ENCODE measurements at regions not wholly inside any gene's neighbourhood (a gene's known extent, or its start where the extent isn't known, plus 50 kb on each side); places are given as distances from the start of the nearest gene placed in this dataset.

DNA sequence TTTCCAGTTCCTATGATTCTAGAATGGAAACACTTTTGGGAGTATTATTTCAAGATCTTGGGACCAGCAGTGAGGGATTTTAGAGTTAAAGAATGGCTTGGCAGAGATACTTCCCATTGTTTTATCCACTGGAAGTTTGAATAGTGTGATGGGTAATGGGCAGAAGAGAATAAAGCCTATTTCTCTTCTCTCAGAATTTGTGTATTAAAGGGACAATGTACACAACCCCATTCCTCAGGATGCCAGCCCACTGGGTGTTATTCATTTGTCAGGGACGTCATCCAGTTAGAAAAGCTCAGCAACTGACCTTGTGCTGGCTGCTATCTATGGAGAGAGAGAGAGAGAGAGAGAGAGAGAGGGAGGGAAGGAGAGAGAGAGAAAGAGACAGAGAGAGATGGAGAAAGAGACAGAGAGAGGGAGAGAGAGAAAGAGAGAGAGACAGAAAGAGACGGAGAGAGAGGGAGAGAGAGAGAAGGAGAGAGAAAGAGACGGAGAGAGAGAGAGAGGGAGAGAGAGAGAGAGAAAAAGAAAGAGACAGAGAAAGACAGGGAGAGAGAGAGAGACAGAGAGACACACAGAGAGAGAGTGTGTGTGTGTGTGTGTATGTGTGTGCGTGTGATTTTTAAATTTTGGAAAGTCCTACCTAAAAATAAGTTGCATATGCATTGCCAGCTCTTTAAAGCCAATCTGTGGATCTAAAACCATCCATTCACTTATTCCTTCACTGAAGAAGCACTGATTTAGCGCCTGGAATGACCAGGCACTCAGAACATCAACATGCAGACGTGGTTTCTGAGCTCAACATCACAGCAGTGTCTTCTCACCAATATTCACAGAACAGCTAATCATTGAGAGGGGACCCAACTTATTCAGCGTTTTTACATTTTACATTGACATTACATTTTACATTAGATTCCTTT lies 388.8 kb downstream of the THBS2 start:
- 62 to 69% methylated on average over 7 of the region's 7 CpGs for WGBS, 2 donors
- Histone ChIP-seq H3K4me3 (no peak overlapping the region), H3K36me3 (replicated peaks in 1 of 2; ENCODE audit: insufficient read depth in 1 of 2, low read depth in 2 of 2) (no peaks in the 10 kb centered on the region), H3K9me3 (no peaks in the 10 kb centered on the region), H3K27ac (no peak overlapping the region), H3K4me1 (no peaks in the 10 kb centered on the region), H3K27me3 (no peaks in the 10 kb centered on the region)
- ATAC-seq = no peak
- intact Hi-C loops (cut with DNase I) = no loop called here
- TF ChIP-seq POLR2A (IDR thresholded peaks at IDR 0.05) = no peak
- TF ChIP-seq, protein P1, sequence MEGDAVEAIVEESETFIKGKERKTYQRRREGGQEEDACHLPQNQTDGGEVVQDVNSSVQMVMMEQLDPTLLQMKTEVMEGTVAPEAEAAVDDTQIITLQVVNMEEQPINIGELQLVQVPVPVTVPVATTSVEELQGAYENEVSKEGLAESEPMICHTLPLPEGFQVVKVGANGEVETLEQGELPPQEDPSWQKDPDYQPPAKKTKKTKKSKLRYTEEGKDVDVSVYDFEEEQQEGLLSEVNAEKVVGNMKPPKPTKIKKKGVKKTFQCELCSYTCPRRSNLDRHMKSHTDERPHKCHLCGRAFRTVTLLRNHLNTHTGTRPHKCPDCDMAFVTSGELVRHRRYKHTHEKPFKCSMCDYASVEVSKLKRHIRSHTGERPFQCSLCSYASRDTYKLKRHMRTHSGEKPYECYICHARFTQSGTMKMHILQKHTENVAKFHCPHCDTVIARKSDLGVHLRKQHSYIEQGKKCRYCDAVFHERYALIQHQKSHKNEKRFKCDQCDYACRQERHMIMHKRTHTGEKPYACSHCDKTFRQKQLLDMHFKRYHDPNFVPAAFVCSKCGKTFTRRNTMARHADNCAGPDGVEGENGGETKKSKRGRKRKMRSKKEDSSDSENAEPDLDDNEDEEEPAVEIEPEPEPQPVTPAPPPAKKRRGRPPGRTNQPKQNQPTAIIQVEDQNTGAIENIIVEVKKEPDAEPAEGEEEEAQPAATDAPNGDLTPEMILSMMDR (IDR thresholded peaks at IDR 0.05) = no peak
- DNase-seq = no peak

DNA sequence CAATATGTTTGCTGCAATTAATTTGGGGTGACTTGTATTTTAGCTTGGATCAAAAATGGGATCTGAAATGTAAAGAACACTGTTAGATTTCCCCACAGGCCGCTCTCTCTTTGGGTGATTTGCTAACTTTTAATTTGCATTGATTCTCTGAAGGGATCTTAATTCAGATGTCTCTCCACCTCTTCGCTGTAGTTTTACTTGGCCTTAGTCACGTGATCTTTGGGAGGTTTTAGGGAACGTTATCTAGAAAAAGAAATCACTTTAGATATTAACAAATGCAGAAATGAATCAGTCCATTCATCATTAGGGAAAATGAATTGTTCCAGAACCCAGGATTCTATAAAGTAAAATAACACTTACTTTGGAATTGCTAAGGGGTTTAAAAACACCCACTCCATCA lies 390.2 kb downstream of the THBS2 start:
- Histone ChIP-seq H3K9me3 (no peaks in the 10 kb centered on the region), H3K4me1 (no peaks in the 10 kb centered on the region), H3K27me3 (no peaks in the 10 kb centered on the region), H3K27ac (no peak overlapping the region), H3K36me3 (replicated peaks in 1 of 2; ENCODE audit: insufficient read depth in 1 of 2, low read depth in 2 of 2) (no peaks in the 10 kb centered on the region), H3K4me3 (no peak overlapping the region)
- intact Hi-C loops (cut with DNase I) = no loop called here
- DNase-seq (no peak), ATAC-seq (no peak)
- TF ChIP-seq, protein P1 (IDR thresholded peaks at IDR 0.05) = no peak
- TF ChIP-seq POLR2A (IDR thresholded peaks at IDR 0.05) = no peak
- WGBS, 2 donors = 76 to 77% methylated on average over 4 of the region's 4 CpGs

DNA sequence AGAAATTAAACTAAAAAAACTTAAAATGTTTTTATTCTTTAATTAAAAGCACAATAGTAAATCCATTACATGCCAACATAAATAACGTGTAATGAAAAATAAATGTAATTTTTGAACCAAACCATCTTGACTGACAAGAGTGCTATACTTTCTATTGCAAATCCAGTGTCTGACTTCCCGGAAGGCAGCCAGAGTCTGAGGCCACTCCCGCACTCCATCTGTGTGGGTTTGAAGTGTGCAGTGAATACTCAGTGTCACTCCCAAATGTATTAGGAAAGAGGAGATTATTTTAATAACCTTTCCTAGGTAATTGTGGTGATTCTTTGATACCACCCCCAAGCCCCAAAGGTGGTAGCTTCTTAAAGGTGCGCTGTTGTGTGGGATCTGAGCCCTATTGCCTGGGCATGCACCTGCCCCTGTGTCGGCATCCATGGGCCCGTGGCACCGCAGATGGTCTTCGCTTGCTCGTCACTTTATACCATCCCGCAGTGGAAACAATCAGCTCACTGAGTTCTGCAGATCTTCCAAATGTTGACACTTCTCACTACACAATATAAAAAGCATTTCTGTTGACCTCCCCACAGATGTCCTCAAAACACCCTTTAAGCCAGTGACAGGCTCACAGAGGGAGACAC lies 391.2 kb downstream of the THBS2 start:
- no peaks in the 10 kb centered on the region for H3K27me3 ChIP-seq
- H3K4me1 ChIP-seq = no peaks in the 10 kb centered on the region
- ATAC-seq (no peak), DNase-seq (no peak)
- H3K9me3 ChIP-seq = no peaks in the 10 kb centered on the region
- H3K36me3 ChIP-seq (replicated peaks in 1 of 2; ENCODE audit: insufficient read depth in 1 of 2, low read depth in 2 of 2) = no peaks in the 10 kb centered on the region
- TF ChIP-seq, protein P1 (IDR thresholded peaks at IDR 0.05) = no peak
- no peak overlapping the region for H3K4me3 ChIP-seq
- intact Hi-C loops (cut with DNase I) = no loop called here
- WGBS, 2 donors = 93 to 94% methylated on average over 10 of the region's 10 CpGs
- H3K27ac ChIP-seq = no peak overlapping the region

DNA sequence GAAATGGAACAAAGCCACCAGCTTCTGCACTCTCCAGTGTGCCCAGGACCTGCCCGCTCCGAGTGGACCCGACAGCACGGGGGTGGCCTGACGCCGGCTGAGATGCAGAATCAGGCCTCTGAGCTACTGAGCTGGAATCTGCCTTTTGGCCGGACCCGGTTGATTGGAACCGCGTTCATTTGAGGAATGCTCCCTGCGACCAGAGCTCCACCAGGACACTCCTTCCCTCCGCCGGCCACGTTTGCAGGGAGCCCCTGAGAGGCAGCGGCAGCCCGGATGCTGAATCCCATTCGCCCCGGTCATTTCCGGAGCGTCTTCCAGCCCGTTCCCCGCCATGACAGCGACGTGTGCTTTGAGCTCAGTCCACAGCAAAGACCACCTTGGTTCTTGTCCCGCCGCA lies 392.7 kb downstream of the THBS2 start:
- Histone ChIP-seq H3K27me3 (no peaks in the 10 kb centered on the region), H3K9me3 (no peaks in the 10 kb centered on the region), H3K4me1 (no peaks in the 10 kb centered on the region), H3K4me3 (no peak overlapping the region), H3K27ac (no peak overlapping the region), H3K36me3 (replicated peaks in 1 of 2; ENCODE audit: insufficient read depth in 1 of 2, low read depth in 2 of 2) (no peaks in the 10 kb centered on the region)
- intact Hi-C loops (cut with DNase I) = no loop called here
- no peak for TF ChIP-seq POLR2A (IDR thresholded peaks at IDR 0.05)
- TF ChIP-seq, protein P1 (IDR thresholded peaks at IDR 0.05) = no peak
- DNase-seq (no peak), ATAC-seq (no peak)
- 83 to 88% methylated on average over 26 of the region's 26 CpGs for WGBS, 2 donors

Measured in body of pancreas (tissue), 4 donors.